ENCODE measurements at regions not wholly inside any gene's neighbourhood (a gene's known extent, or its start where the extent isn't known, plus 50 kb on each side); places are given as distances from the start of the nearest gene placed in this dataset.

GRCh38 chr2:12170121-12170520, 423.7 kb downstream of the LPIN1 start:
- TF ChIP-seq TAF1 (IDR thresholded peaks at IDR 0.05; ENCODE audit: borderline replicate concordance, low read depth, low read length) (no peak), POLR2A (IDR thresholded peaks at IDR 0.05; ENCODE audit: low read depth, low read length) (no peak)
